ENCODE measurements at regions not wholly inside any gene's neighbourhood (a gene's known extent, or its start where the extent isn't known, plus 50 kb on each side); places are given as distances from the start of the nearest gene placed in this dataset.
A peak's percentile ranks its signal among the peaks of the same experiment; 100 is the strongest.

GRCh38 chr5:56574778-56575177 lies 240.6 kb upstream of the MAP3K1 start:
- TF ChIP-seq, protein P1, sequence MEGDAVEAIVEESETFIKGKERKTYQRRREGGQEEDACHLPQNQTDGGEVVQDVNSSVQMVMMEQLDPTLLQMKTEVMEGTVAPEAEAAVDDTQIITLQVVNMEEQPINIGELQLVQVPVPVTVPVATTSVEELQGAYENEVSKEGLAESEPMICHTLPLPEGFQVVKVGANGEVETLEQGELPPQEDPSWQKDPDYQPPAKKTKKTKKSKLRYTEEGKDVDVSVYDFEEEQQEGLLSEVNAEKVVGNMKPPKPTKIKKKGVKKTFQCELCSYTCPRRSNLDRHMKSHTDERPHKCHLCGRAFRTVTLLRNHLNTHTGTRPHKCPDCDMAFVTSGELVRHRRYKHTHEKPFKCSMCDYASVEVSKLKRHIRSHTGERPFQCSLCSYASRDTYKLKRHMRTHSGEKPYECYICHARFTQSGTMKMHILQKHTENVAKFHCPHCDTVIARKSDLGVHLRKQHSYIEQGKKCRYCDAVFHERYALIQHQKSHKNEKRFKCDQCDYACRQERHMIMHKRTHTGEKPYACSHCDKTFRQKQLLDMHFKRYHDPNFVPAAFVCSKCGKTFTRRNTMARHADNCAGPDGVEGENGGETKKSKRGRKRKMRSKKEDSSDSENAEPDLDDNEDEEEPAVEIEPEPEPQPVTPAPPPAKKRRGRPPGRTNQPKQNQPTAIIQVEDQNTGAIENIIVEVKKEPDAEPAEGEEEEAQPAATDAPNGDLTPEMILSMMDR (IDR thresholded peaks at IDR 0.05) = no peak
- no peaks in the 10 kb centered on the region for H3K36me3 ChIP-seq
- no peaks in the 10 kb centered on the region for H3K27me3 ChIP-seq
- H3K4me1 ChIP-seq = peaks cover under 1 to 1% of the 10 kb centered on the region in 2 donors
- no peak overlapping the region for H3K27ac ChIP-seq
- no peak overlapping the region for H3K4me3 ChIP-seq
- no peak for ATAC-seq
- intact Hi-C loops (cut with DNase I) = no loop called here
- no peak for DNase-seq
- H3K9me3 ChIP-seq = no peaks in the 10 kb centered on the region

DNA sequence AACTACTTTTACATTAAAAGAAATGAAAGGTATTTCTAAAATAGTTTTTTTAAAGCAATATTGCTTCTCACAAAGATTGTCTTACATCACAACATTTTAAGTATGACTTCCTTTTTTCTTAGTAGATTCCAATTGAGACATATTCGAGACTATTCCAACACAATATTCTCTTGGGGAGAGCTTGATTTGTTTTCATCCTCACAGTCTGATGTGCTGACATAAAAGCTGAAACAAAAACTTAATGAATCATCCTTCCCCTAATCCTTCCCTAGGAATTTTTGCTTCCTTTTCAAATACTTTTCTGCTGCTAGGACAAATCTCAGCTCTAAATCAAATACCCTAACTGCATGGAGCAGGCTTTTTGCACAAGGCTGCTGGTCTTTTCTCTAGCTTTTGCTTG lies 245.8 kb upstream of the MAP3K1 start:
- Histone ChIP-seq H3K4me3 (no peak overlapping the region), H3K4me1 (peaks cover 8 to 27% of the 10 kb centered on the region in 2 donors), H3K36me3 (no peaks in the 10 kb centered on the region), H3K27ac (no peak overlapping the region), H3K27me3 (no peaks in the 10 kb centered on the region), H3K9me3 (no peaks in the 10 kb centered on the region)
- TF ChIP-seq, protein P1 (IDR thresholded peaks at IDR 0.05) = no peak
- DNase-seq (no peak), ATAC-seq (peak; percentile 39)
- intact Hi-C loops (cut with DNase I) = no loop called here

DNA sequence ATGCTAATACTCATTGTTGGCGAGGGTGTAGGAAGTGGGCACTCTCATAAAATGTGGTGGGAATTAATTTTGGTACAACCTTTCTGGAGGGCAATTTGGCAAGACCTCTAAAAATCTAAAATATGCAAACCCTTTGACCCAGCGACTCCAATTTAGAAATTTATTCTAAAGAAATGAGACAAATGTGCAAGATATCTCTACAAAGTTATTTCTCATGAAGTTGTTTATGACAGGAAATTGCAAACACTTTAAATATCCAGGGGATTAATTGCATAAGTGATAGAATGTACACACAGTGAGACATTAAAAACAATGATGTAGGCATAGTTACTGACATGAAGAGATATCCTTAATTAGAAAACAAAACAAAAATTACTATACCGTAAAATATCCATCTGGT lies 246.3 kb upstream of the MAP3K1 start:
- Histone ChIP-seq H3K4me1 (peaks cover 8 to 27% of the 10 kb centered on the region in 2 donors), H3K9me3 (no peaks in the 10 kb centered on the region), H3K4me3 (no peak overlapping the region), H3K27ac (no peak overlapping the region), H3K36me3 (no peaks in the 10 kb centered on the region), H3K27me3 (no peaks in the 10 kb centered on the region)
- DNase-seq = no peak
- intact Hi-C loops (cut with DNase I) = no loop called here
- TF ChIP-seq, protein P1 (IDR thresholded peaks at IDR 0.05) = no peak
- no peak for ATAC-seq

DNA sequence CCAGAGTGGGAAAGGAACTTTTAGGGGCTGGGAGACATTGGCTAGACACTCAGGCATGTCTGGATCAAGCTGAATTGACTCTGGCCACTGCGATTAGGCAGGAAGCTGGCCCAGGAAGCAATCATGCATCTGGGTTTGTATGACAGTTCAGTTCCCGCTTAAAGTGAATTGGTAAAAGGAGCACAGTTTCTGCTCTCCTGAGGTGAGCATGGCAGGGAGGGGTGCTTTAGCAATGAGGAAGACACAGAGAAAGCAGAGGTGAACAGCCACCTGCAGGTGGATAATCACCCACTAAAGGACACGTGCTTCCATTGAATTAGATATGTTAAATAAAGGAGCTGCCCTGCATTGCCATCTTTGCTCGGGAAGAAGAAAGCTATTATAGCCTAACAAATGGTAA lies 248.1 kb upstream of the MAP3K1 start:
- DNase-seq (no peak), ATAC-seq (no peak)
- Histone ChIP-seq H3K4me1 (peaks cover 8 to 27% of the 10 kb centered on the region in 2 donors), H3K27ac (no peak overlapping the region), H3K27me3 (no peaks in the 10 kb centered on the region), H3K36me3 (no peaks in the 10 kb centered on the region), H3K9me3 (no peaks in the 10 kb centered on the region), H3K4me3 (no peak overlapping the region)
- TF ChIP-seq, protein P1 (IDR thresholded peaks at IDR 0.05) = no peak
- intact Hi-C loops (cut with DNase I) = no loop called here

DNA sequence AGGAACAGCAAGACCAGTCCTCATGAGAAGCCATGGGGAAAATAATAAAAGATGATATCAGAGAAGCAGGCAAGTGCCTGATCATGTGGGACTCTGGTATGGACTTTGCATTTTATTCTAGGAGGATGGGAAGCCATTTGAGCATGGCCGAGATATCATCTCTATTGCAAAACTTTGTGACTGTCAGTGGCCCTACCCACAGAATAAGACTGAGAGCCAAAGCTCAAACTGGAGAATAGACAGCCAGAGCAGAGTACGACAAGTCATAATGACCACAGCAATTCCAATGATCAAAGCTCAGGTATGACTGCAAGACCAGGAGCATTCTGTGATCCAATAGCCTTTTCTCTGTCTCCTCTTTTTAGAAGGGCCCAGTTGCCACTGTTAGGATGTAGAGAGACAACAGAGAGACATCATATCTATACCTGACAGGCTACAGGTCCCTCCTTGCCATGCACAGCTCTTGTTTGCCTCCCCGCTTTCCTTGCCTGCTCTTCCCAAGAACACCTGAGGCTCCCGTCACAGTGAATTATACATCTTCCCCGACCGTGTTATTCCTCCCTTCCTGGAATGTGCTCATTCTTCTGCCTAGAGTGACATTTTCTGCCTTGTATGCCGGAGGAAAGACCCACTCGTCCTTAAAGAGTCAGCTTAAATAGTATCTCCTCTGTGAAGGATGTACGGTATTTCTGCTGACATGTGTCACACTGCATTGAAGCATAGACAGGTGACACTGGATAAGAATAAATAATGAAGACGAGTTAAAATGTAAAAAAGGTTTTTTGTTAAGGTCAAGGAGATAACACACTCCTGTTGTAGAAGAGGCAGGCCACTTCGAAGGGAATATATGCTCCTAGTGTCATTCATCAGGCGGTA lies 248.7 kb upstream of the MAP3K1 start:
- Histone ChIP-seq H3K9me3 (no peaks in the 10 kb centered on the region), H3K27me3 (no peaks in the 10 kb centered on the region), H3K4me1 (peaks cover 8 to 27% of the 10 kb centered on the region in 2 donors), H3K4me3 (no peak overlapping the region), H3K36me3 (no peaks in the 10 kb centered on the region), H3K27ac (no peak overlapping the region)
- TF ChIP-seq, protein P1 (IDR thresholded peaks at IDR 0.05) = no peak
- intact Hi-C loops (cut with DNase I) = no loop called here
- DNase-seq = no peak
- ATAC-seq = no peak

Measured in left lung (tissue), 4 donors.